BJ (cell line): ENCODE measurements at regions not wholly inside any gene's neighbourhood (a gene's known extent, or its start where the extent isn't known, plus 50 kb on each side); places are given as distances from the start of the nearest gene placed in this dataset.

Experiments used
- CTCF ChIA-PET: fragments of 350-600 bp; formaldehyde crosslinking; extraction: SDS; loops from one replicate; lab custom pipeline; 2021; ENCODE audit warnings: antibody characterized with exemption, inconsistent platforms; lab: Yijun Ruan, JAX
- POLR2A ChIA-PET: fragments of 300-600 bp; sonication (Branson Sonifier 250); formaldehyde crosslinking; extraction: SDS; loops from one replicate; lab custom pipeline; 2021; ENCODE audit warnings: antibody characterized with exemption; lab: Charles Lee
- DNase-seq: peaks from one replicate; pipeline ENCODE4 v3.0.0-alpha.2; 2011; ENCODE audit warnings: low read depth
- H3K27me3 ChIP-seq: 2 replicates; pipeline ENCODE4 v1.6.0; 2011; ENCODE audit warnings: low read length; ENCODE audit not compliant: control insufficient read depth, insufficient read depth
- H3K36me3 ChIP-seq: 2 replicates; pipeline ENCODE4 v1.5.1; 2011; ENCODE audit warnings: low read length; ENCODE audit not compliant: control insufficient read depth, insufficient read depth
- H3K4me3 ChIP-seq: 2 replicates; pipeline ENCODE4 v1.5.1; 2011; ENCODE audit warnings: low read depth, mild to moderate bottlenecking, control low read depth, low read length
- CTCF ChIP-seq: IDR thresholded peaks from 2 replicates; pipeline ENCODE4 v1.5.1; 2011; ENCODE audit warnings: low read depth, mild to moderate bottlenecking, control low read depth, inconsistent platforms, low read length, moderate library complexity; ENCODE audit not compliant: insufficient read depth

GRCh38 chr1:213749558-213749957, 238.2 kb upstream of the PROX1 start:
- POLR2A ChIA-PET = no interaction called here
- no peak for TF ChIP-seq CTCF
- DNase-seq = no peak
- CTCF ChIA-PET = no interaction called here
- no peaks in the 10 kb centered on the region for H3K36me3 ChIP-seq
- no peaks in the 10 kb centered on the region for H3K27me3 ChIP-seq
- no peak overlapping the region for H3K4me3 ChIP-seq

GRCh38 chr1:213750231-213751063, 237.3 kb upstream of the PROX1 start:
- Histone ChIP-seq H3K27me3 (no peaks in the 10 kb centered on the region), H3K4me3 (no peak overlapping the region), H3K36me3 (no peaks in the 10 kb centered on the region)
- CTCF ChIA-PET = no interaction called here
- no peak for DNase-seq
- no peak for TF ChIP-seq CTCF
- POLR2A ChIA-PET = no interaction called here

GRCh38 chr1:213751064-213751397, 236.7 kb upstream of the PROX1 start:
- CTCF ChIA-PET = no interaction called here
- TF ChIP-seq CTCF = no peak
- Histone ChIP-seq H3K4me3 (no peak overlapping the region), H3K27me3 (no peaks in the 10 kb centered on the region), H3K36me3 (no peaks in the 10 kb centered on the region)
- DNase-seq = no peak
- POLR2A ChIA-PET = no interaction called here

GRCh38 chr1:213759359-213760181, 228.2 kb upstream of the PROX1 start:
- TF ChIP-seq CTCF = no peak
- POLR2A ChIA-PET = no interaction called here

GRCh38 chr1:213761845-213762407, 225.8 kb upstream of the PROX1 start:
- H3K27me3 ChIP-seq = no peaks in the 10 kb centered on the region
- ChIA-PET POLR2A (no interaction called here), CTCF (interaction anchor here (0.5 to 0.6 kb wide), 2 partner anchors 178 to 303 kb away, joined by 3 read pairs; no protein-coding TSS in a partner anchor)
- no peak overlapping the region for H3K4me3 ChIP-seq
- no peak for TF ChIP-seq CTCF
- no peak for DNase-seq
- no peaks in the 10 kb centered on the region for H3K36me3 ChIP-seq

More at GRCh38 chr1:213759359-213760181, 228.2 kb upstream of the PROX1 start:
- CTCF ChIA-PET = interaction anchor here (0.7 kb wide), 1 partner anchor 64 kb away, joined by 3 read pairs; no protein-coding TSS in a partner anchor
- H3K27me3 ChIP-seq = no peaks in the 10 kb centered on the region
- no peak overlapping the region for H3K4me3 ChIP-seq
- no peak for DNase-seq
- H3K36me3 ChIP-seq = no peaks in the 10 kb centered on the region
